SKM-1 (cell line): ENCODE measurements at regions not wholly inside any gene's neighbourhood (a gene's known extent, or its start where the extent isn't known, plus 50 kb on each side); places are given as distances from the start of the nearest gene placed in this dataset.
"Not testable (repeated sequence)": the region's sequence is repeated elsewhere in the genome, so short reads cannot be mapped to it uniquely, and the experiment has no call there.

ENCODE experiments used
- DNase-seq: peaks from one replicate; lab custom pipeline; 2025; ENCODE audit not compliant: unreplicated experiment; lab: John Stamatoyannopoulos, UW

GRCh38 chr5:126054577-126055347 is 368.4 kb upstream of the GRAMD2B start:
- DNase-seq: no peak

GRCh38 chr5:126055348-126055729 is 367.9 kb upstream of the GRAMD2B start:
- no peak for DNase-seq

GRCh38 chr5:126056352-126056751 is 366.9 kb upstream of the GRAMD2B start:
- DNase-seq: no peak

- no peak for DNase-seq
Measured at GRCh38 chr5:126056851-126057622, 366.2 kb upstream of the GRAMD2B start.

- not testable (repeated sequence) for DNase-seq
Measured at GRCh38 chr5:126058392-126058791, 364.8 kb upstream of the GRAMD2B start.

GRCh38 chr5:126062398-126063221 is 360.6 kb upstream of the GRAMD2B start:
- DNase-seq: no peak

GRCh38 chr5:126065061-126065460 is 358.1 kb upstream of the GRAMD2B start:
- no peak for DNase-seq

GRCh38 chr5:126066836-126067235 is 356.4 kb upstream of the GRAMD2B start:
- peak; percentile 80 for DNase-seq

- no peak for DNase-seq
Measured at GRCh38 chr5:126067404-126067803, 355.8 kb upstream of the GRAMD2B start.

- DNase-seq: no peak
Measured at GRCh38 chr5:126069329-126069728, 353.9 kb upstream of the GRAMD2B start.

GRCh38 chr5:126070481-126070880 is 352.7 kb upstream of the GRAMD2B start:
- DNase-seq: no peak

- DNase-seq: no peak
Measured at GRCh38 chr5:126074538-126074937, 348.7 kb upstream of the GRAMD2B start.

GRCh38 chr5:126079266-126079665 is 343.9 kb upstream of the GRAMD2B start:
- no peak for DNase-seq

- DNase-seq: no peak
Measured at GRCh38 chr5:126081209-126081608, 342.0 kb upstream of the GRAMD2B start.

GRCh38 chr5:126093041-126093440 is 330.2 kb upstream of the GRAMD2B start:
- DNase-seq: no peak

- DNase-seq: no peak
Measured at GRCh38 chr5:126093718-126094117, 329.5 kb upstream of the GRAMD2B start.

- DNase-seq: no peak
Measured at GRCh38 chr5:126094991-126095390, 328.2 kb upstream of the GRAMD2B start.

GRCh38 chr5:126096442-126097006 is 326.7 kb upstream of the GRAMD2B start:
- no peak for DNase-seq

- DNase-seq: no peak
Measured at GRCh38 chr5:126097876-126098275, 325.3 kb upstream of the GRAMD2B start.

GRCh38 chr5:126098330-126099017 is 324.7 kb upstream of the GRAMD2B start:
- DNase-seq: no peak

GRCh38 chr5:126099077-126099476 is 324.1 kb upstream of the GRAMD2B start:
- DNase-seq: no peak
